Trophoblast cell (in vitro differentiated cells and primary cell): ENCODE measurements at regions not wholly inside any gene's neighbourhood (a gene's known extent, or its start where the extent isn't known, plus 50 kb on each side); places are given as distances from the start of the nearest gene placed in this dataset.
"Not testable (repeated sequence)": the region's sequence is repeated elsewhere in the genome, so short reads cannot be mapped to it uniquely, and the experiment has no call there.

Experiments
- DNase-seq, 2 donors: peaks; one replicate each; pipeline ENCODE4 v3.0.0-alpha.2; 2016
- H2AFZ ChIP-seq: 2 replicates; pipeline ENCODE4 v1.6.1; 2013; ENCODE audit warnings: low read length, moderate library complexity, mild to moderate bottlenecking; ENCODE audit not compliant: insufficient read depth, poor library complexity
- H2AK5ac ChIP-seq: 2 replicates; pipeline ENCODE4 v1.6.1; 2013; ENCODE audit warnings: mild to moderate bottlenecking, low read length
- H2BK120ac ChIP-seq: 2 replicates; pipeline ENCODE4 v1.6.1; 2013; ENCODE audit warnings: low read length, mild to moderate bottlenecking, moderate library complexity; ENCODE audit not compliant: insufficient read depth, poor library complexity
- H2BK12ac ChIP-seq: 2 replicates; pipeline ENCODE4 v1.6.1; 2013; ENCODE audit warnings: mild to moderate bottlenecking, low read length, moderate library complexity
- H2BK5ac ChIP-seq: 2 replicates; pipeline ENCODE4 v1.6.1; 2013; ENCODE audit warnings: low read length, low read depth, moderate library complexity, mild to moderate bottlenecking; ENCODE audit not compliant: poor library complexity
- H3K14ac ChIP-seq: 2 replicates; pipeline ENCODE4 v1.6.1; 2013; ENCODE audit warnings: mild to moderate bottlenecking, low read length
- H3K18ac ChIP-seq: 2 replicates; pipeline ENCODE4 v1.6.1; 2013; ENCODE audit warnings: mild to moderate bottlenecking, low read length
- H3K23ac ChIP-seq: 2 replicates; pipeline ENCODE4 v1.6.1; 2013; ENCODE audit warnings: low read length
- H3K27ac ChIP-seq: 2 replicates; pipeline ENCODE4 v1.5.1; 2013; ENCODE audit warnings: low read depth, mild to moderate bottlenecking, inconsistent platforms, low read length, moderate library complexity
- H3K27me3 ChIP-seq: 2 replicates; pipeline ENCODE4 v1.6.1; 2013; ENCODE audit warnings: inconsistent platforms, mild to moderate bottlenecking, low read length, moderate library complexity; ENCODE audit not compliant: insufficient read depth
- H3K36me3 ChIP-seq, 2 experiments: 1 replicate in 1 of 2; 2 replicates in 1 of 2; pipeline ENCODE4 v1.6.1; 2013; ENCODE audit warnings: low read length in 2 of 2, mild to moderate bottlenecking in 2 of 2, moderate library complexity in 1 of 2; ENCODE audit not compliant: insufficient read depth in 2 of 2, control insufficient read depth in 1 of 2
- H3K4ac ChIP-seq: 2 replicates; pipeline ENCODE4 v1.6.1; 2013; ENCODE audit warnings: low read depth, mild to moderate bottlenecking, low read length, moderate library complexity
- H3K4me1 ChIP-seq, 2 experiments: 1 replicate in 1 of 2; 2 replicates in 1 of 2; pipeline ENCODE4 v1.6.1; 2013; ENCODE audit warnings: low read length in 2 of 2, mild to moderate bottlenecking in 2 of 2, moderate library complexity in 1 of 2; ENCODE audit not compliant: insufficient read depth in 2 of 2, control insufficient read depth in 1 of 2
- H3K4me2 ChIP-seq: 2 replicates; pipeline ENCODE4 v1.6.1; 2013; ENCODE audit warnings: inconsistent platforms, mild to moderate bottlenecking, low read length, moderate library complexity
- H3K4me3 ChIP-seq: 2 replicates; pipeline ENCODE4 v1.5.1; 2013; ENCODE audit warnings: mild to moderate bottlenecking, low read depth, low read length, inconsistent platforms
- H3K79me1 ChIP-seq: one replicate; pipeline ENCODE4 v1.6.1; 2013; ENCODE audit warnings: low read length
- H3K79me2 ChIP-seq: 2 replicates; pipeline ENCODE4 v1.6.1; 2013; ENCODE audit warnings: low read length, mild to moderate bottlenecking; ENCODE audit not compliant: control insufficient read depth, insufficient read depth, poor library complexity
- H3K9ac ChIP-seq: 2 replicates; pipeline ENCODE4 v1.6.1; 2013; ENCODE audit warnings: mild to moderate bottlenecking, low read length
- H3K9me3 ChIP-seq: 2 replicates; pipeline ENCODE4 v1.6.1; 2013; ENCODE audit warnings: low read depth, mild to moderate bottlenecking, control low read depth, inconsistent platforms, low read length; ENCODE audit not compliant: insufficient read depth
- H4K12ac ChIP-seq: 2 replicates; pipeline ENCODE4 v1.6.1; 2013; ENCODE audit warnings: low read depth, mild to moderate bottlenecking, low read length, moderate library complexity
- H4K8ac ChIP-seq: 2 replicates; pipeline ENCODE4 v1.6.1; 2013; ENCODE audit warnings: low read depth, mild to moderate bottlenecking, low read length, moderate library complexity
- H4K91ac ChIP-seq: one replicate; pipeline ENCODE4 v1.6.1; 2013; ENCODE audit warnings: low read depth, mild to moderate bottlenecking, low read length, moderate library complexity
- WGBS: extraction: QIAGEN DNeasy Blood & Tissue Kit; methylation state at CpG from one replicate; pipeline ENCODE4 v1.1.7; 2013; ENCODE audit warnings: missing lambda C conversion rate; ENCODE audit not compliant: insufficient read length, insufficient coverage; ENCODE audit errors: extremely low coverage; 5-methylcytosine and 5-hydroxymethylcytosine counted together

DNA sequence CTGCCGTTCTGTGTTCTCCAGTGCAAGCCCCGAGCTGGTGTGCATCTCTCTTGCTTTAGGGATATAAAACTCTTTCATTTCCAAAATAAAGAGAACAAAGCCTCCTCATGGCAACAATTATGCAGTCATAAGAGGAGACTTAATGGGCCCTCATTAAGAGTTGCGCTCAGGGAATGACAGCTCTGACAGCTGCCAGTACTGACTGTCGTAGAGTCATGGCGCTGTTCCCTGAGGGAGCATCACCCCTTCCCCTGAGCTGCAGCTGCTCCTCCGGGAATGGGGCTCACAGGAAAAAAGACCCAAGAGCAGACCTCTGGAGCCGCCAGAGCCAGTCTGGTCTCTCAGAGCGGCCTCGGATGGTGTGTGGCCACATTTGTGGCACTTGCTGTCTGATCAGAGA is 160.3 kb downstream of the TRIM43 start:
- not testable (repeated sequence) for H3K79me2 ChIP-seq, H3K14ac ChIP-seq, H3K4me2 ChIP-seq, H3K79me1 ChIP-seq, H3K4me3 ChIP-seq, H3K9me3 ChIP-seq, H4K12ac ChIP-seq, H2BK5ac ChIP-seq, H4K8ac ChIP-seq, H3K18ac ChIP-seq, DNase-seq, H3K27ac ChIP-seq, H3K4me1 ChIP-seq, H3K4ac ChIP-seq, H3K36me3 ChIP-seq, H2BK12ac ChIP-seq, H2AK5ac ChIP-seq, H3K27me3 ChIP-seq, H4K91ac ChIP-seq, H2BK120ac ChIP-seq, H3K23ac ChIP-seq, H2AFZ ChIP-seq, H3K9ac ChIP-seq
- no CpG with 5 or more reads among the region's 9 CpGs for WGBS

DNA sequence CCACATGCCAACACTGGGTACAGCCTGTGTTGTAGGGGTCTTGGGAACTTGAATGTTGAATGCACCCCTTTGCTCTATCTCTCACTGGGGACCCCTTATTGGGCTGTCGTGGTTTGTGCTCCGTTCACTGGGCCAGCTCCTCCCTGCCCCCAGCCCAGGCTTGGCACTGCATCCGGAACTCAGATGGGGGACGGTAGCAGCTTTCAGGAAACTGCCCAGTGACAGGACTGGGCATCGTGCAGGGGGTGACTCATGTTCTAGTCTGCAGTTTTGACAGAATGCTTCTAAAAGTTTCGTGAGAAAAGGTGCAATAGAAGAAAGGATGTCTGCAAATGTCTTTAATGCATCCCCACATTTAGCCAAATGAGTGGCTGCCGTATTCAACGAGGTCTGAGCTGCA is 162.0 kb downstream of the TRIM43 start:
- not testable (repeated sequence) for H4K12ac ChIP-seq, H2AFZ ChIP-seq, H3K79me1 ChIP-seq, H3K27me3 ChIP-seq, H3K4ac ChIP-seq, H4K91ac ChIP-seq, H4K8ac ChIP-seq, H3K27ac ChIP-seq, H3K4me1 ChIP-seq, DNase-seq, H3K9me3 ChIP-seq, H2BK5ac ChIP-seq, H3K4me3 ChIP-seq, H3K36me3 ChIP-seq, H3K4me2 ChIP-seq, H3K18ac ChIP-seq, H2AK5ac ChIP-seq, H2BK120ac ChIP-seq, H3K9ac ChIP-seq, H2BK12ac ChIP-seq, H3K79me2 ChIP-seq, H3K14ac ChIP-seq, H3K23ac ChIP-seq
- no CpG with 5 or more reads among the region's 8 CpGs for WGBS

GRCh38 chr2:95754213-95754612 is 162.4 kb downstream of the TRIM43 start:
- not testable (repeated sequence) for H3K4ac ChIP-seq, H3K14ac ChIP-seq, H2BK120ac ChIP-seq, H4K8ac ChIP-seq, H4K91ac ChIP-seq, H3K4me2 ChIP-seq, H3K79me1 ChIP-seq, H3K4me1 ChIP-seq, H4K12ac ChIP-seq, H3K27me3 ChIP-seq, H2AK5ac ChIP-seq, H3K36me3 ChIP-seq, H3K18ac ChIP-seq, H2AFZ ChIP-seq, H3K27ac ChIP-seq, H2BK12ac ChIP-seq, H3K9me3 ChIP-seq, H3K79me2 ChIP-seq, H3K4me3 ChIP-seq, H3K9ac ChIP-seq, H2BK5ac ChIP-seq, H3K23ac ChIP-seq
- WGBS = no CpG with 5 or more reads among the region's 6 CpGs
- peak in 1 of 2 donors; percentile 1 for DNase-seq

DNA sequence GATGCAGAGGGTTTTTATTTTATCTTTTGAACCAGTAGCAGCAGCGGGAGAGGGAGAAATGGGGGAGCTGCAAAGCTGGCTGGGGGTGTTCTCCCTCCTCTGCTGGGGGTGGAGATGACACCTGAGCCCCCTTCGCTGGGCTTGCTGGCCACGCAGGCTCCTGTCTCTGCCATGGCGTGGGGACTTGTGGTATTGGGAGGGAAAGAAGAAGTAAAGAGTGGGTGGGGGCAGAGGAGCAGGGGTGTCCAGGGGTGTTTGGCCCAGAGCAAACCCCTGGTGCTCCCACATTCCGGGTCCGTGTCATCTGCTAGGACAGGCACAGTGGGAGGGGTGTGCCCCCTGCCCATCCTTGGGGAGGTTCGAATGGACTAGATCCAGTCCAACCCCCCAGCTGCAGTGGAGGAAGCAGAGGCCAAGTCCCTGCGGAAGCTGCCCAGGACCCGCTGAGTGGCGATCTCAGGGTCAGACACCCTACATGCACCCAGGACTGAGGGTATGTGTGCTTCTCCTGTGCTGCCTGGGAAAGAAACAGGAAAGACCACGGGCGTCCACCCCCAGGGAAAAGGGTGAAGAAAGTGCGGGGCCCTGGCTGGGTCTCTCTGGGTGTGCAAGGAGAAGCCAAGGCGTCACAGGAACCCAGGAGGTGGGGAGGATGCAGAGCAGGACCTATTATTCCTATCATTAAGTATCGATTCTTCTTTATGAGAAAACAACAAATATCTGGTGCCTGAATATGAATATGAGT is 163.2 kb downstream of the TRIM43 start:
- not testable (repeated sequence) for H3K27ac ChIP-seq, H3K27me3 ChIP-seq, H4K91ac ChIP-seq, H3K9ac ChIP-seq, DNase-seq, H3K4me3 ChIP-seq, H3K4ac ChIP-seq, H3K79me1 ChIP-seq, H3K9me3 ChIP-seq, H3K36me3 ChIP-seq, H3K18ac ChIP-seq, H2AK5ac ChIP-seq, H3K4me2 ChIP-seq, H2AFZ ChIP-seq, H2BK12ac ChIP-seq, H4K12ac ChIP-seq, H3K23ac ChIP-seq, H2BK120ac ChIP-seq, H3K79me2 ChIP-seq, H2BK5ac ChIP-seq, H3K14ac ChIP-seq, H3K4me1 ChIP-seq, H4K8ac ChIP-seq
- WGBS = no CpG with 5 or more reads among the region's 15 CpGs
